GM23248 (cell line): ENCODE measurements at regions not wholly inside any gene's neighbourhood (a gene's known extent, or its start where the extent isn't known, plus 50 kb on each side); places are given as distances from the start of the nearest gene placed in this dataset.
A peak's percentile ranks its signal among the peaks of the same experiment; 100 is the strongest.

ENCODE experiments used
- DNase-seq: peaks from one replicate; pipeline ENCODE4 v3.0.0-alpha.2; 2015
- H2AFZ ChIP-seq: fragments of 200-600 bp; sonication (generic); 2 replicates; pipeline ENCODE4 v1.6.1; 2016; ENCODE audit warnings: antibody characterized with exemption
- H3F3A ChIP-seq: fragments of 200-600 bp; sonication (generic); 2 replicates; pipeline ENCODE4 v1.6.1; 2016; ENCODE audit warnings: mild to moderate bottlenecking, antibody characterized with exemption, mixed run types; ENCODE audit not compliant: insufficient read depth
- H3K27ac ChIP-seq: fragments of 200-600 bp; sonication (generic); 2 replicates; pipeline ENCODE4 v1.5.1; 2016; ENCODE audit warnings: mild to moderate bottlenecking
- H3K27me3 ChIP-seq: fragments of 200-600 bp; sonication (generic); replicated peaks from 2 replicates; pipeline ENCODE4 v1.6.1; 2016; ENCODE audit warnings: mild to moderate bottlenecking; ENCODE audit not compliant: insufficient read depth
- H3K36me3 ChIP-seq: fragments of 200-600 bp; sonication (generic); 2 replicates; pipeline ENCODE4 v1.6.1; 2016; ENCODE audit warnings: low read depth, mild to moderate bottlenecking
- H3K4me1 ChIP-seq: fragments of 200-600 bp; sonication (generic); 2 replicates; pipeline ENCODE4 v1.6.1; 2016; ENCODE audit warnings: mild to moderate bottlenecking; ENCODE audit not compliant: insufficient read depth
- H3K4me2 ChIP-seq: fragments of 200-600 bp; sonication (generic); one replicate; pipeline ENCODE4 v1.6.1; 2016; ENCODE audit warnings: mild to moderate bottlenecking; ENCODE audit not compliant: unreplicated experiment
- H3K4me3 ChIP-seq: fragments of 200-600 bp; sonication (generic); 2 replicates; pipeline ENCODE4 v1.5.1; 2016; ENCODE audit warnings: mild to moderate bottlenecking
- H3K79me2 ChIP-seq: fragments of 200-600 bp; sonication (generic); 2 replicates; pipeline ENCODE4 v1.6.1; 2016; ENCODE audit warnings: mild to moderate bottlenecking; ENCODE audit not compliant: insufficient read depth
- H3K9ac ChIP-seq: fragments of 200-600 bp; sonication (generic); 2 replicates; pipeline ENCODE4 v1.6.1; 2016; ENCODE audit warnings: mild to moderate bottlenecking
- H3K9me2 ChIP-seq: fragments of 200-600 bp; sonication (generic); 2 replicates; pipeline ENCODE4 v1.6.1; 2016; ENCODE audit warnings: mixed run types, mild to moderate bottlenecking, moderate library complexity; ENCODE audit not compliant: insufficient read depth
- H3K9me3 ChIP-seq: fragments of 200-600 bp; sonication (generic); one replicate; pipeline ENCODE4 v1.6.1; 2017; ENCODE audit warnings: low read depth
- H4K20me1 ChIP-seq: fragments of 200-600 bp; sonication (generic); 2 replicates; pipeline ENCODE4 v1.6.0; 2016; ENCODE audit not compliant: insufficient read depth
- EZH2 ChIP-seq: fragments of 200-600 bp; sonication (generic); IDR thresholded peaks from 2 replicates; pipeline ENCODE4 v1.6.1; 2018; ENCODE audit warnings: antibody characterized with exemption, mild to moderate bottlenecking; ENCODE audit not compliant: insufficient read depth, poor library complexity, severe bottlenecking
- EZH2phosphoT487 ChIP-seq: fragments of 200-600 bp; sonication (generic); IDR thresholded peaks from 2 replicates; pipeline ENCODE4 v1.6.1; 2018; ENCODE audit warnings: antibody characterized with exemption, moderate library complexity, mild to moderate bottlenecking, low read depth; ENCODE audit not compliant: insufficient read depth
- WGBS, 2 experiments: methylation state at CpG; one replicate each; pipeline ENCODE4 v1.1.6; 2015 to 2017; ENCODE audit warnings: low lambda C conversion rate in 2 of 2, low coverage in 1 of 2; ENCODE audit errors: missing lambda C conversion rate in 2 of 2; 5-methylcytosine and 5-hydroxymethylcytosine counted together
- in situ Hi-C: fragments of 300-500 bp; cut with MboI; formaldehyde crosslinking; loops from 2 replicates; pipeline ENCODE4 v1.15.0; 2020

GRCh38 chr10:113219446-113219845 is 269.4 kb downstream of the TCF7L2 start:
- Histone ChIP-seq H3K27ac (no peak overlapping the region), H3K36me3 (no peaks in the 10 kb centered on the region), H3K9me2 (no peaks in the 10 kb centered on the region), H3K9ac (no peak overlapping the region), H3K27me3 (no peaks in the 10 kb centered on the region), H3K4me2 (no peak overlapping the region), H3K4me3 (no peak overlapping the region), H3K9me3 (no peaks in the 10 kb centered on the region), H3F3A (0 out of 2 replicates have a peak, but pooled peaks cover 7% of the 10 kb centered on the region), H4K20me1 (no peaks in the 10 kb centered on the region), H2AFZ (no peak overlapping the region), H3K4me1 (peaks cover 11% of the 10 kb centered on the region), H3K79me2 (no peaks in the 10 kb centered on the region)
- in situ Hi-C loops = no loop called here
- no peak for DNase-seq
- TF ChIP-seq EZH2 = no peak
- WGBS, 2 experiments = 98% methylated on average over 7 of the region's 7 CpGs

GRCh38 chr10:113221756-113222168 is 271.7 kb downstream of the TCF7L2 start:
- H3K9me3 ChIP-seq = no peaks in the 10 kb centered on the region
- no peaks in the 10 kb centered on the region for H3K79me2 ChIP-seq
- H3F3A ChIP-seq = 0 out of 2 replicates have a peak, but pooled peaks cover 7% of the 10 kb centered on the region
- peak overlapping the region; percentile 48 for H3K4me2 ChIP-seq
- no peak overlapping the region for H3K27ac ChIP-seq
- 38% methylated on average over 6 of the region's 6 CpGs for WGBS, 2 experiments
- TF ChIP-seq EZH2 (no peak), EZH2phosphoT487 (no peak)
- in situ Hi-C loops = no loop called here
- H3K9ac ChIP-seq = peak overlapping the region; percentile 13
- H4K20me1 ChIP-seq = no peaks in the 10 kb centered on the region
- no peaks in the 10 kb centered on the region for H3K9me2 ChIP-seq
- H2AFZ ChIP-seq = peak overlapping the region; percentile 61
- peak overlapping the region; percentile 48 for H3K4me3 ChIP-seq
- peaks cover 11% of the 10 kb centered on the region for H3K4me1 ChIP-seq
- H3K36me3 ChIP-seq = no peaks in the 10 kb centered on the region
- H3K27me3 ChIP-seq = no peaks in the 10 kb centered on the region
- peak; percentile 59 for DNase-seq

GRCh38 chr10:113222207-113222606 is 272.2 kb downstream of the TCF7L2 start:
- H3K27me3 ChIP-seq = no peaks in the 10 kb centered on the region
- no peaks in the 10 kb centered on the region for H3K9me3 ChIP-seq
- DNase-seq = peak; percentile 41
- H3K9me2 ChIP-seq = no peaks in the 10 kb centered on the region
- H3K9ac ChIP-seq = peak overlapping the region; percentile 13
- 4 to 6% methylated on average over 12 of the region's 12 CpGs for WGBS, 2 experiments
- no peaks in the 10 kb centered on the region for H3K36me3 ChIP-seq
- H3F3A ChIP-seq = 0 out of 2 replicates have a peak, but pooled peaks cover 7% of the 10 kb centered on the region
- peak overlapping the region; percentile 48 for H3K4me3 ChIP-seq
- TF ChIP-seq EZH2phosphoT487 = no peak
- no peak for TF ChIP-seq EZH2
- in situ Hi-C loops = no loop called here
- H3K4me1 ChIP-seq = peaks cover 11% of the 10 kb centered on the region
- H3K4me2 ChIP-seq = peak overlapping the region; percentile 48
- no peaks in the 10 kb centered on the region for H3K79me2 ChIP-seq
- no peaks in the 10 kb centered on the region for H4K20me1 ChIP-seq
- H3K27ac ChIP-seq = no peak overlapping the region
- H2AFZ ChIP-seq = peak overlapping the region; percentile 61

GRCh38 chr10:113225364-113225763 is 275.3 kb downstream of the TCF7L2 start:
- 0 out of 2 replicates have a peak, but pooled peaks cover 4% of the 10 kb centered on the region for H3K27me3 ChIP-seq
- H2AFZ ChIP-seq = no peak overlapping the region
- H3F3A ChIP-seq = 0 out of 2 replicates have a peak, but pooled peaks cover 7% of the 10 kb centered on the region
- H3K27ac ChIP-seq = no peak overlapping the region
- no peak for DNase-seq
- peaks cover 15% of the 10 kb centered on the region for H3K4me1 ChIP-seq
- no peaks in the 10 kb centered on the region for H3K9me3 ChIP-seq
- H3K36me3 ChIP-seq = no peaks in the 10 kb centered on the region
- in situ Hi-C loops = no loop called here
- H3K4me2 ChIP-seq = no peak overlapping the region
- no peaks in the 10 kb centered on the region for H3K9me2 ChIP-seq
- H3K9ac ChIP-seq = no peak overlapping the region
- no peak overlapping the region for H3K4me3 ChIP-seq
- 95 to 100% methylated on average over 2 of the region's 2 CpGs for WGBS, 2 experiments
- H3K79me2 ChIP-seq = no peaks in the 10 kb centered on the region
- no peaks in the 10 kb centered on the region for H4K20me1 ChIP-seq
- no peak for TF ChIP-seq EZH2phosphoT487
- TF ChIP-seq EZH2 = no peak

- Histone ChIP-seq H3K4me2 (no peak overlapping the region), H3K9ac (no peak overlapping the region), H2AFZ (no peak overlapping the region), H3K4me1 (peaks cover 15% of the 10 kb centered on the region), H4K20me1 (no peaks in the 10 kb centered on the region), H3K27me3 (0 out of 2 replicates have a peak, but pooled peaks cover 4% of the 10 kb centered on the region), H3K79me2 (no peaks in the 10 kb centered on the region), H3F3A (0 out of 2 replicates have a peak, but pooled peaks cover 7% of the 10 kb centered on the region), H3K9me3 (no peaks in the 10 kb centered on the region), H3K9me2 (no peaks in the 10 kb centered on the region), H3K27ac (no peak overlapping the region), H3K4me3 (no peak overlapping the region), H3K36me3 (no peaks in the 10 kb centered on the region)
- no peak for TF ChIP-seq EZH2
- no peak for TF ChIP-seq EZH2phosphoT487
- DNase-seq = no peak
- in situ Hi-C loops = no loop called here
- 91 to 92% methylated on average over 11 of the region's 11 CpGs for WGBS, 2 experiments
Measured at GRCh38 chr10:113225903-113226302, 275.9 kb downstream of the TCF7L2 start.
